Glutamatergic neuron (in vitro differentiated cells): ENCODE measurements at regions not wholly inside any gene's neighbourhood (a gene's known extent, or its start where the extent isn't known, plus 50 kb on each side); places are given as distances from the start of the nearest gene placed in this dataset.

ENCODE experiments used
- DNase-seq: peaks from one replicate; pipeline ENCODE4 v3.0.0; 2022
- H3K27ac Mint-ChIP-seq: one replicate; pipeline ENCODE4 v1.8.0; 2020; ENCODE audit warnings: mild to moderate bottlenecking, mixed read lengths, inconsistent platforms; ENCODE audit not compliant: unreplicated experiment
- H3K27me3 Mint-ChIP-seq: one replicate; pipeline ENCODE4 v1.8.0; 2020; ENCODE audit warnings: mild to moderate bottlenecking, moderate library complexity, mixed read lengths, inconsistent platforms; ENCODE audit not compliant: unreplicated experiment
- H3K36me3 Mint-ChIP-seq: one replicate; pipeline ENCODE4 v1.8.0; 2020; ENCODE audit warnings: mild to moderate bottlenecking, mixed read lengths, inconsistent platforms; ENCODE audit not compliant: unreplicated experiment
- H3K4me1 Mint-ChIP-seq: one replicate; pipeline ENCODE4 v1.8.0; 2020; ENCODE audit warnings: mild to moderate bottlenecking, low read depth, mixed read lengths, inconsistent platforms; ENCODE audit not compliant: unreplicated experiment
- H3K4me3 Mint-ChIP-seq: one replicate; pipeline ENCODE4 v1.8.0; 2020; ENCODE audit warnings: mild to moderate bottlenecking, mixed read lengths, inconsistent platforms; ENCODE audit not compliant: unreplicated experiment
- H3K9me3 Mint-ChIP-seq: one replicate; pipeline ENCODE4 v1.8.0; 2020; ENCODE audit warnings: mild to moderate bottlenecking, moderate library complexity, mixed read lengths, inconsistent platforms; ENCODE audit not compliant: unreplicated experiment
- TF ChIP-seq, protein P1 (sequence below): fragments of 200-600 bp; sonication (generic); IDR thresholded peaks from one replicate; pipeline ENCODE4 v1.5.0; 2021; ENCODE audit not compliant: partially characterized antibody, unreplicated experiment

DNA sequence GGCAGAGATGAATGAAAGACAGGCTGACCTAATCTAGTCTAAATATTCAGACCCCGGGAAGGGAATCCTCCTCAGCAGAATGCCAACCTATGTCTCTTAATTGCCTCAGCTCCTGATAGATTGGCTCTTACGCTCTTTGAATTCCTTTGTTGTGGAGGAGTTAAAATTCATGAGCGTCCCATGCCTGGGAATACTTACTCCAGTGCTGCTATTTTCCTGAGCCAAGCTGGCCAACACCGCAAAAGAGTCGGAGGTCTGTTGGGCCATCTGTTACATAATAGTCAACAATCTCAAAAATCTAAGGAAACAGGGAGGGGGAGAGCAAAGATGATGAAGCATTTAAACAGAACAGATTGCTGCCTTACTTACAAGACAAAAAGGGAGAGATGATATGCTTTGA, 182.8 kb downstream of the ASCL1 start:
- H3K4me1 Mint-ChIP-seq, result peaks cover 14% of the 10 kb centered on the region
- H3K9me3 Mint-ChIP-seq, result peaks cover 2% of the 10 kb centered on the region
- TF ChIP-seq, protein P1, sequence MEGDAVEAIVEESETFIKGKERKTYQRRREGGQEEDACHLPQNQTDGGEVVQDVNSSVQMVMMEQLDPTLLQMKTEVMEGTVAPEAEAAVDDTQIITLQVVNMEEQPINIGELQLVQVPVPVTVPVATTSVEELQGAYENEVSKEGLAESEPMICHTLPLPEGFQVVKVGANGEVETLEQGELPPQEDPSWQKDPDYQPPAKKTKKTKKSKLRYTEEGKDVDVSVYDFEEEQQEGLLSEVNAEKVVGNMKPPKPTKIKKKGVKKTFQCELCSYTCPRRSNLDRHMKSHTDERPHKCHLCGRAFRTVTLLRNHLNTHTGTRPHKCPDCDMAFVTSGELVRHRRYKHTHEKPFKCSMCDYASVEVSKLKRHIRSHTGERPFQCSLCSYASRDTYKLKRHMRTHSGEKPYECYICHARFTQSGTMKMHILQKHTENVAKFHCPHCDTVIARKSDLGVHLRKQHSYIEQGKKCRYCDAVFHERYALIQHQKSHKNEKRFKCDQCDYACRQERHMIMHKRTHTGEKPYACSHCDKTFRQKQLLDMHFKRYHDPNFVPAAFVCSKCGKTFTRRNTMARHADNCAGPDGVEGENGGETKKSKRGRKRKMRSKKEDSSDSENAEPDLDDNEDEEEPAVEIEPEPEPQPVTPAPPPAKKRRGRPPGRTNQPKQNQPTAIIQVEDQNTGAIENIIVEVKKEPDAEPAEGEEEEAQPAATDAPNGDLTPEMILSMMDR, result no peak
- DNase-seq, result no peak
- H3K27me3 Mint-ChIP-seq, result no peaks in the 10 kb centered on the region
- peaks cover 4% of the 10 kb centered on the region for H3K36me3 Mint-ChIP-seq
- no peak overlapping the region for H3K4me3 Mint-ChIP-seq
- H3K27ac Mint-ChIP-seq, result peak overlapping the region; percentile 54

DNA sequence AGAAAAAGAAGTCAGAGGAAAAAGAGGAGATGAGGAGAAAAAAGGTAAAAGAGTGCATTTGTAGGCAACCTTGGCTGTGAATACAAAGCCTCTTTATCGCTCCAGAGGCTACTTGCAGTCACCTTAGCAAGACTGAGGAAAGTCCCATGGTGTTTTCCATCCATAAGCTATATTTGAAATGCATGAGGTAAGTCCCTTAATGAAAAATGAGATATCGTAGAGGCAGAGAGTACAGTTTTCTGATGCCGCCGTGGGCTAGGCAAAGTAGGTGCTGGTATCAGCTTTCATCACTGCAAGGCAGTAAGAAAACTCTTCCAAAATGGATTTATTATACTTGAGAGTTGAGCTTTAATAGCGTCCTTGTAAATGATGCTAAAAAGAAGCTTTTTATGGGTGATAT, 186.8 kb downstream of the ASCL1 start:
- no peak overlapping the region for H3K27ac Mint-ChIP-seq
- no peak for DNase-seq
- H3K4me3 Mint-ChIP-seq, result no peak overlapping the region
- peaks cover 1% of the 10 kb centered on the region for H3K9me3 Mint-ChIP-seq
- TF ChIP-seq, protein P1, result no peak
- H3K27me3 Mint-ChIP-seq, result no peaks in the 10 kb centered on the region
- no peaks in the 10 kb centered on the region for H3K36me3 Mint-ChIP-seq
- H3K4me1 Mint-ChIP-seq, result peaks cover 13% of the 10 kb centered on the region

DNA sequence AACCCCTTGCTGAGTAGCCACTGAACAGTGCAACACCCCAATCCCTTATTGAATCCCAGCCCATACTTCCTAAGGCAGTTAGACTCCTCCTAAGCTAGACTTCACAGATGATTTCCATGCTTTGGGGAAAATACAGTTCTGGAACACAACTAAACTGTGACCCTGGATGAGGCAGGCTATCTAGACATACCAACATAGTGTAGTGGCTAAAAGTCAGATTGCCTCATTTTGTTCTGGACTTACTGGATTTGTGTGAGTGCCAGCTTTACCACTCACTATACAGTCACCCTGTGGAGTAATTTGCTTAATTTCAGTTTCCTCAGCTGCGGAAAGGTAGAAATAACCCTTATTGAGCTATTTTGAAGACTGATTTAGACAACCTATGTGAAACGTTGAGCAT, 203.1 kb downstream of the ASCL1 start:
- no peaks in the 10 kb centered on the region for H3K36me3 Mint-ChIP-seq
- H3K4me1 Mint-ChIP-seq, result no peaks in the 10 kb centered on the region
- H3K9me3 Mint-ChIP-seq, result peaks cover 2% of the 10 kb centered on the region
- H3K4me3 Mint-ChIP-seq, result no peak overlapping the region
- no peak for DNase-seq
- TF ChIP-seq, protein P1, result no peak
- H3K27ac Mint-ChIP-seq, result no peak overlapping the region
- no peaks in the 10 kb centered on the region for H3K27me3 Mint-ChIP-seq

DNA sequence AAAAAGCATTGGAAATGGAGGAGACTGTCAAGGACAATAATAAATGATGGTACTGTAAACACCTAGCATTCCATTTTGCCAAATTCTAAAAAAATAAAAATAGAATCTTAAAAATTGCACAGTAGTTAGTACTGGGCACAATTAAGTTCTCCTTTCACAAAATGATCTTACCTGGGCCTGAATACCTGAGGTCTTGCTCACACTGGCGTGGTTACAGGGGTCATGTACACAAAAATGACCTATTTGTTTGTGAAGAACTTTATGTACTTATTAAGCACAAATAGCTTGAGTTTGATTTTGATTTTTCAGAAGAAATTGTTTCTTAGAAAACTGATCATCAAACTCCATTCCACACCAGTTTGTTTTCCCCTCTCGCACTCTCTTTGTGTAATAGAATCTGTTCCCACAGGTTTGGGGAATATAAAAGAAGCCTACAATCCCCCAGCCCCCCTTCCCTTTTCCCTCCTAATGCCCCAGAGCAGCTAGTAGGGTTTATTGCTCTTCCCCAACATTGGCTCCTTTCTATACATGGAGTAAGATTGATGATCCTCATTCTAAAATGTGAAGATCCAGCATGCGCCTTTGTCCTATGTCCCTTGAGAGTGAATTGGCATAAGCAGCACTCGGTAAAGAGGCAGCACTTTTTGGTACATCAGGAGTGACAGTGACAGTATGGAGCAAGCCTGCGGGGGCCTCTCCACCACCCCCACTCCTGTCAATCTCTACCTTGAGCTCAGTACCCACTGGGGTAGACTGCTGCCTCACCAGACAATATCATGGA, 204.3 kb downstream of the ASCL1 start:
- no peak for DNase-seq
- no peak overlapping the region for H3K27ac Mint-ChIP-seq

DNA sequence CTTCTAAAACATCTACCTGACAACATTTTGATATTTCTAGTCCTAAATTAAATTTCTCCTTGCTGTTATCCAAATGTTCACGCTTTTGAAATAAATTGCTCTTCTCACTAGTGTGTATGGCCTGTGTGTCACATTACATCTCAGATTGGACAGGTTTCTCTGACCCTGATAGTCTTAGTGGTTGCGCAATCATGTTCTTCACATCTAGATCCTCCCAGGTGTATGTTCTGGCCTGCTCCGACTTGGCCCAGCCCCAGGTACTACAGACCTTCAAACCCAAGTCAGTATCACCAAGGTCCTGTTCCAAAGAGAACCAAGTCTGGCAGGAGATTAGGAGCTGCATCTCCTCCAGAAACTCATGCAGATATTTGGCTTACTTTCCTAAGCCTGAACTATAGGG, 209.5 kb downstream of the ASCL1 start:
- no peak overlapping the region for H3K4me3 Mint-ChIP-seq
- TF ChIP-seq, protein P1, result no peak
- H3K36me3 Mint-ChIP-seq, result no peaks in the 10 kb centered on the region
- DNase-seq, result no peak
- no peaks in the 10 kb centered on the region for H3K4me1 Mint-ChIP-seq
- H3K27me3 Mint-ChIP-seq, result no peaks in the 10 kb centered on the region
- peaks cover 2% of the 10 kb centered on the region for H3K9me3 Mint-ChIP-seq
- no peak overlapping the region for H3K27ac Mint-ChIP-seq

More for the DNA sequence above, 204.3 kb downstream of the ASCL1 start:
- Mint-ChIP-seq H3K4me1 (no peaks in the 10 kb centered on the region), H3K27me3 (no peaks in the 10 kb centered on the region), H3K36me3 (no peaks in the 10 kb centered on the region), H3K9me3 (peaks cover 2% of the 10 kb centered on the region), H3K4me3 (no peak overlapping the region)
- TF ChIP-seq, protein P1, result no peak
